ENCODE measurements at regions not wholly inside any gene's neighbourhood (a gene's known extent, or its start where the extent isn't known, plus 50 kb on each side); places are given as distances from the start of the nearest gene placed in this dataset.

- Histone ChIP-seq H3K9me3 (ENCODE audit: low read depth, low read length) (no peaks in the 10 kb centered on the region), H3K4me3 (no peak overlapping the region), H3K27ac (no peak overlapping the region), H3K9ac (ENCODE audit: insufficient read length) (no peak overlapping the region), H3K36me3 (ENCODE audit: insufficient read depth, low read length) (no peaks in the 10 kb centered on the region)
- no peak for DNase-seq (ENCODE audit: low read depth, low spot score)
- TF ChIP-seq FOXP2 (optimal IDR thresholded peaks at IDR 0.05; ENCODE audit: control extremely low read depth, extremely low read length, insufficient read depth), result no peak
- no peak for TF ChIP-seq EZH2 (IDR thresholded peaks at IDR 0.05)
- no peak for TF ChIP-seq POLR2AphosphoS5 (IDR thresholded peaks at IDR 0.05; ENCODE audit: borderline replicate concordance, low read depth, low read length)
Observed at GRCh38 chr13:105327581-105328126, 1207.8 kb downstream of the EFNB2 start.

GRCh38 chr13:105319875-105320274, 1215.6 kb downstream of the EFNB2 start:
- H3K4me3 ChIP-seq, result no peak overlapping the region
- TF ChIP-seq FOXP2 (optimal IDR thresholded peaks at IDR 0.05; ENCODE audit: control extremely low read depth, extremely low read length, insufficient read depth) (no peak), EZH2 (IDR thresholded peaks at IDR 0.05) (no peak), POLR2AphosphoS5 (IDR thresholded peaks at IDR 0.05; ENCODE audit: borderline replicate concordance, low read depth, low read length) (no peak)
- no peak overlapping the region for H3K9ac ChIP-seq (ENCODE audit: insufficient read length)
- H3K9me3 ChIP-seq (ENCODE audit: low read depth, low read length), result no peaks in the 10 kb centered on the region
- H3K36me3 ChIP-seq (ENCODE audit: insufficient read depth, low read length), result no peaks in the 10 kb centered on the region
- H3K27ac ChIP-seq, result no peak overlapping the region
- DNase-seq (ENCODE audit: low read depth, low spot score), result no peak

- DNase-seq (ENCODE audit: low read depth, low spot score), result no peak
- H3K9me3 ChIP-seq (ENCODE audit: low read depth, low read length), result no peaks in the 10 kb centered on the region
- no peaks in the 10 kb centered on the region for H3K36me3 ChIP-seq (ENCODE audit: insufficient read depth, low read length)
- H3K27ac ChIP-seq, result no peak overlapping the region
- TF ChIP-seq FOXP2 (optimal IDR thresholded peaks at IDR 0.05; ENCODE audit: control extremely low read depth, extremely low read length, insufficient read depth), result no peak
- no peak for TF ChIP-seq POLR2AphosphoS5 (IDR thresholded peaks at IDR 0.05; ENCODE audit: borderline replicate concordance, low read depth, low read length)
- TF ChIP-seq EZH2 (IDR thresholded peaks at IDR 0.05), result no peak
- H3K9ac ChIP-seq (ENCODE audit: insufficient read length), result no peak overlapping the region
- H3K4me3 ChIP-seq, result no peak overlapping the region
Observed at GRCh38 chr13:105316731-105317130, 1218.7 kb downstream of the EFNB2 start.

- Histone ChIP-seq H3K27ac (no peak overlapping the region), H3K9me3 (ENCODE audit: low read depth, low read length) (no peaks in the 10 kb centered on the region), H3K36me3 (ENCODE audit: insufficient read depth, low read length) (no peaks in the 10 kb centered on the region), H3K4me3 (no peak overlapping the region), H3K9ac (ENCODE audit: insufficient read length) (no peak overlapping the region)
- DNase-seq (ENCODE audit: low read depth, low spot score), result no peak
- no peak for TF ChIP-seq EZH2 (IDR thresholded peaks at IDR 0.05)
- TF ChIP-seq POLR2AphosphoS5 (IDR thresholded peaks at IDR 0.05; ENCODE audit: borderline replicate concordance, low read depth, low read length), result no peak
- TF ChIP-seq FOXP2 (optimal IDR thresholded peaks at IDR 0.05; ENCODE audit: control extremely low read depth, extremely low read length, insufficient read depth), result no peak
Observed at GRCh38 chr13:105312906-105313305, 1222.6 kb downstream of the EFNB2 start.

- Histone ChIP-seq H3K27ac (no peak overlapping the region), H3K4me3 (no peak overlapping the region), H3K9ac (ENCODE audit: insufficient read length) (no peak overlapping the region), H3K9me3 (ENCODE audit: low read depth, low read length) (no peaks in the 10 kb centered on the region), H3K36me3 (ENCODE audit: insufficient read depth, low read length) (no peaks in the 10 kb centered on the region)
- no peak for DNase-seq (ENCODE audit: low read depth, low spot score)
- TF ChIP-seq EZH2 (IDR thresholded peaks at IDR 0.05), result no peak
- TF ChIP-seq FOXP2 (optimal IDR thresholded peaks at IDR 0.05; ENCODE audit: control extremely low read depth, extremely low read length, insufficient read depth), result no peak
- no peak for TF ChIP-seq POLR2AphosphoS5 (IDR thresholded peaks at IDR 0.05; ENCODE audit: borderline replicate concordance, low read depth, low read length)
Observed at GRCh38 chr13:105311094-105311493, 1224.4 kb downstream of the EFNB2 start.

GRCh38 chr13:105307776-105308175, 1227.7 kb downstream of the EFNB2 start:
- Histone ChIP-seq H3K4me3 (no peak overlapping the region), H3K27ac (no peak overlapping the region), H3K36me3 (ENCODE audit: insufficient read depth, low read length) (no peaks in the 10 kb centered on the region), H3K9me3 (ENCODE audit: low read depth, low read length) (no peaks in the 10 kb centered on the region), H3K9ac (ENCODE audit: insufficient read length) (no peak overlapping the region)
- TF ChIP-seq POLR2AphosphoS5 (IDR thresholded peaks at IDR 0.05; ENCODE audit: borderline replicate concordance, low read depth, low read length) (no peak), FOXP2 (optimal IDR thresholded peaks at IDR 0.05; ENCODE audit: control extremely low read depth, extremely low read length, insufficient read depth) (no peak), EZH2 (IDR thresholded peaks at IDR 0.05) (no peak)
- no peak for DNase-seq (ENCODE audit: low read depth, low spot score)

GRCh38 chr13:105297839-105298238, 1237.6 kb downstream of the EFNB2 start:
- no peaks in the 10 kb centered on the region for H3K36me3 ChIP-seq (ENCODE audit: insufficient read depth, low read length)
- no peak for TF ChIP-seq EZH2 (IDR thresholded peaks at IDR 0.05)
- no peak for TF ChIP-seq POLR2AphosphoS5 (IDR thresholded peaks at IDR 0.05; ENCODE audit: borderline replicate concordance, low read depth, low read length)
- TF ChIP-seq FOXP2 (optimal IDR thresholded peaks at IDR 0.05; ENCODE audit: control extremely low read depth, extremely low read length, insufficient read depth), result no peak
- no peak overlapping the region for H3K27ac ChIP-seq
- H3K4me3 ChIP-seq, result no peak overlapping the region
- no peak for DNase-seq (ENCODE audit: low read depth, low spot score)
- H3K9ac ChIP-seq (ENCODE audit: insufficient read length), result no peak overlapping the region
- H3K9me3 ChIP-seq (ENCODE audit: low read depth, low read length), result no peaks in the 10 kb centered on the region

GRCh38 chr13:105291987-105292386, 1243.5 kb downstream of the EFNB2 start:
- DNase-seq (ENCODE audit: low read depth, low spot score), result no peak
- H3K36me3 ChIP-seq (ENCODE audit: insufficient read depth, low read length), result no peaks in the 10 kb centered on the region
- H3K9ac ChIP-seq (ENCODE audit: insufficient read length), result no peak overlapping the region

GRCh38 chr13:105290596-105290995, 1244.9 kb downstream of the EFNB2 start:
- H3K9me3 ChIP-seq (ENCODE audit: low read depth, low read length), result no peaks in the 10 kb centered on the region
- no peak overlapping the region for H3K4me3 ChIP-seq
- TF ChIP-seq EZH2 (IDR thresholded peaks at IDR 0.05), result no peak
- no peak for TF ChIP-seq FOXP2 (optimal IDR thresholded peaks at IDR 0.05; ENCODE audit: control extremely low read depth, extremely low read length, insufficient read depth)
- TF ChIP-seq POLR2AphosphoS5 (IDR thresholded peaks at IDR 0.05; ENCODE audit: borderline replicate concordance, low read depth, low read length), result no peak
- no peak for DNase-seq (ENCODE audit: low read depth, low spot score)
- H3K27ac ChIP-seq, result no peak overlapping the region
- H3K36me3 ChIP-seq (ENCODE audit: insufficient read depth, low read length), result no peaks in the 10 kb centered on the region
- no peak overlapping the region for H3K9ac ChIP-seq (ENCODE audit: insufficient read length)

More at GRCh38 chr13:105291987-105292386, 1243.5 kb downstream of the EFNB2 start:
- TF ChIP-seq FOXP2 (optimal IDR thresholded peaks at IDR 0.05; ENCODE audit: control extremely low read depth, extremely low read length, insufficient read depth) (no peak), POLR2AphosphoS5 (IDR thresholded peaks at IDR 0.05; ENCODE audit: borderline replicate concordance, low read depth, low read length) (no peak), EZH2 (IDR thresholded peaks at IDR 0.05) (no peak)
- Histone ChIP-seq H3K4me3 (no peak overlapping the region), H3K9me3 (ENCODE audit: low read depth, low read length) (no peaks in the 10 kb centered on the region), H3K27ac (no peak overlapping the region)

Data from SK-N-MC (cell line).